Aorta (tissue), 5 donors: ENCODE measurements at regions not wholly inside any gene's neighbourhood (a gene's known extent, or its start where the extent isn't known, plus 50 kb on each side); places are given as distances from the start of the nearest gene placed in this dataset.
"Not testable (repeated sequence)": the region's sequence is repeated elsewhere in the genome, so short reads cannot be mapped to it uniquely, and the experiment has no call there.

Source experiments
- ATAC-seq: fragments of 200-7000 bp; cut with Tn5 transposase; one replicate; pipeline ENCODE4 v1.9.1; 2022; ENCODE audit warnings: moderate library complexity; ENCODE audit not compliant: low FRiP score
- DNase-seq, 2 donors: peaks; one replicate each; pipeline ENCODE4 v3.0.0-alpha.2; 2020
- H3K27ac ChIP-seq, 2 donors: one replicate each; pipeline ENCODE4 v1.5.1; 2013; ENCODE audit warnings: low read length in 2 of 2, mild to moderate bottlenecking in 2 of 2, moderate library complexity in 2 of 2, control low read depth in 1 of 2, inconsistent platforms in 1 of 2, low read depth in 1 of 2
- H3K27me3 ChIP-seq, 2 donors: one replicate each; pipeline ENCODE4 v1.6.1; 2013; ENCODE audit warnings: control low read depth in 1 of 2, low read length in 1 of 2, mild to moderate bottlenecking in 1 of 2, moderate library complexity in 1 of 2; ENCODE audit not compliant: insufficient read depth in 2 of 2, control insufficient read depth in 1 of 2
- H3K36me3 ChIP-seq, 2 donors: one replicate each; pipeline ENCODE4 v1.6.1; 2013; ENCODE audit warnings: control low read depth in 1 of 2, low read length in 1 of 2, mild to moderate bottlenecking in 1 of 2; ENCODE audit not compliant: insufficient read depth in 2 of 2, control insufficient read depth in 1 of 2
- H3K4me1 ChIP-seq, 2 donors: one replicate each; pipeline ENCODE4 v1.6.1; 2013; ENCODE audit warnings: low read length in 2 of 2, control low read depth in 1 of 2, mild to moderate bottlenecking in 1 of 2, moderate library complexity in 1 of 2; ENCODE audit not compliant: insufficient read depth in 2 of 2, control insufficient read depth in 1 of 2
- H3K4me3 ChIP-seq, 2 donors: one replicate each; pipeline ENCODE4 v1.5.1; 2013; ENCODE audit warnings: low read length in 2 of 2, control low read depth in 1 of 2, mild to moderate bottlenecking in 1 of 2
- H3K9me3 ChIP-seq: one replicate; pipeline ENCODE4 v1.6.1; 2013; ENCODE audit warnings: mild to moderate bottlenecking, low read length; ENCODE audit not compliant: control insufficient read depth
- WGBS, 2 donors: extraction: QIAGEN DNeasy Blood & Tissue Kit; methylation state at CpG; one replicate each; pipeline ENCODE4 v1.1.7; 2013; 5-methylcytosine and 5-hydroxymethylcytosine counted together
- intact Hi-C, 2 donors: fragments of 100-400 bp; cut with DNase I; formaldehyde crosslinking; loops; one replicate each; pipeline versions ENCODE4 v1.14.2 to v1.15.0; 2022
- donor health status: healthy with polysubstance abuse.
- donor health status: Bipolar disorder and iron deficiency.
- donor health status: DM: no; HTN: no; CAD: no.
- donor health status: DM: no; HTN: no; CAD: no.
- donor health status: DM: yes; HTN: yes; CAD: no.

GRCh38 chr21:19523746-19524145, 1120.2 kb upstream of the TMPRSS15 start:
- Histone ChIP-seq H3K27ac (no peak overlapping the region), H3K36me3 (no peaks in the 10 kb centered on the region), H3K27me3 (no peaks in the 10 kb centered on the region), H3K9me3 (no peaks in the 10 kb centered on the region), H3K4me1 (no peaks in the 10 kb centered on the region), H3K4me3 (no peak overlapping the region)
- WGBS, 2 donors, result 46 to 49% methylated on average over 2 of the region's 2 CpGs
- intact Hi-C loops, result no loop called here
- DNase-seq (no peak), ATAC-seq (no peak)

DNA sequence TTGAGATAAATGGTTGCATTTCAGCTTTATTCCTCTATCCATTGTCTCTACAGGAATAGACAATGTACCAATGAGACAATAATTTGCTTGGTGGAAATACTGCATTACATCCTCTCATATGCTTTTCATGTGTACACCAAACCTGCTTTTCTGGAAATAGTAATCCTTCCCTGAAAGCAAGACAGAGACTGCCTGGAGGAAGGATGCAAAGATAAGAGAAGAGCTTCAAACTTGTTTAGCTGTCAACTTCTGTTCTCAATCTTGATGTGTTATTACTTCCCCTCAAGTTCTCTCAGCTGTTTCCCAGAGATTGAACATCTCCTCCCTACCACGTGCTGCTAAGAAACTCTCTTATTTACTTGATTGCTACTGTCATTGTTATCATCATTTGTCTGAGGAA, 1125.4 kb upstream of the TMPRSS15 start:
- H3K4me3 ChIP-seq, result no peak overlapping the region

DNA sequence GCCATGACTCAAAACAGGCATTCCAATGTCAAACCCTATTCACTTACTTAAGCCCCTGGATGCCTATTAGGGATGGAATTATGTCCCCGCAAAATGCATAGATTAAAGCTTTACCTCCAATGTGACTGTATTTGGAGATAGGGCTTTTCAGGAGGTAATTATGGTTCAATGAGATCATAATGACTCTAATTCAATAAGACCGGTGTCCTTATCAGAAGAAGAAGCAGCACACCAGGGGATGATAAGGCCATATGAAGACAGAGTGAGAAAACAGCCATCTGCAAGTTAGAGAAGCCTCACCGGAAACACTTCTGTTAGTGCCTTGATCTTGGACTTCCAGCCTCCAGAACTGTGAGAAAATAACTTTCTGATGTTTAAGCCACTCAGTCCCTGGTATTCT, 1131.8 kb upstream of the TMPRSS15 start:
- Histone ChIP-seq H3K27ac (no peak overlapping the region), H3K4me1 (no peaks in the 10 kb centered on the region), H3K4me3 (no peak overlapping the region), H3K27me3 (no peaks in the 10 kb centered on the region), H3K36me3 (no peaks in the 10 kb centered on the region), H3K9me3 (no peaks in the 10 kb centered on the region)
- DNase-seq, result no peak
- WGBS, 2 donors, result 79 to 91% methylated on average over 3 of the region's 3 CpGs
- no peak for ATAC-seq
- intact Hi-C loops, result no loop called here

More for the DNA sequence above, 1125.4 kb upstream of the TMPRSS15 start:
- H3K27me3 ChIP-seq, result no peaks in the 10 kb centered on the region
- intact Hi-C loops, result no loop called here
- no peaks in the 10 kb centered on the region for H3K9me3 ChIP-seq
- 53 to 67% methylated on average over 1 of the region's 1 CpG for WGBS, 2 donors
- no peaks in the 10 kb centered on the region for H3K36me3 ChIP-seq
- H3K27ac ChIP-seq, result no peak overlapping the region
- ATAC-seq (no peak), DNase-seq (no peak)
- H3K4me1 ChIP-seq, result no peaks in the 10 kb centered on the region

- Histone ChIP-seq H3K27me3 (no peaks in the 10 kb centered on the region), H3K27ac (no peak overlapping the region), H3K4me3 (no peak overlapping the region), H3K9me3 (no peaks in the 10 kb centered on the region), H3K36me3 (no peaks in the 10 kb centered on the region), H3K4me1 (no peaks in the 10 kb centered on the region)
- 63 to 86% methylated on average over 2 of the region's 2 CpGs for WGBS, 2 donors
- intact Hi-C loops, result no loop called here
- ATAC-seq (no peak), DNase-seq (no peak)
Observed at GRCh38 chr21:19537116-19537515, 1133.5 kb upstream of the TMPRSS15 start.

GRCh38 chr21:19540287-19540686, 1136.7 kb upstream of the TMPRSS15 start:
- no peak for ATAC-seq
- WGBS, 2 donors, result 70 to 78% methylated on average over 2 of the region's 2 CpGs
- DNase-seq, result no peak

GRCh38 chr21:19541602-19542001, 1138.0 kb upstream of the TMPRSS15 start:
- no peaks in the 10 kb centered on the region for H3K36me3 ChIP-seq
- no peaks in the 10 kb centered on the region for H3K4me1 ChIP-seq
- intact Hi-C loops, result no loop called here
- H3K4me3 ChIP-seq, result no peak overlapping the region
- H3K27me3 ChIP-seq, result no peaks in the 10 kb centered on the region
- H3K27ac ChIP-seq, result no peak overlapping the region
- no peaks in the 10 kb centered on the region for H3K9me3 ChIP-seq
- 42 to 46% methylated on average over 2 of the region's 2 CpGs for WGBS, 2 donors
- DNase-seq (no peak), ATAC-seq (no peak)

More at GRCh38 chr21:19540287-19540686, 1136.7 kb upstream of the TMPRSS15 start:
- Histone ChIP-seq H3K27ac (no peak overlapping the region), H3K9me3 (no peaks in the 10 kb centered on the region), H3K36me3 (no peaks in the 10 kb centered on the region), H3K4me1 (no peaks in the 10 kb centered on the region), H3K4me3 (no peak overlapping the region), H3K27me3 (no peaks in the 10 kb centered on the region)
- intact Hi-C loops, result no loop called here

- DNase-seq, ATAC-seq, H3K27ac ChIP-seq, intact Hi-C loops, H3K4me1 ChIP-seq, H3K9me3 ChIP-seq, H3K27me3 ChIP-seq, H3K36me3 ChIP-seq, H3K4me3 ChIP-seq: not testable (repeated sequence)
- WGBS, 2 donors, result 36 to 39% methylated on average over 4 of the region's 4 CpGs
Observed at GRCh38 chr21:19544493-19544892, 1140.9 kb upstream of the TMPRSS15 start.

GRCh38 chr21:19547951-19548840, 1144.6 kb upstream of the TMPRSS15 start:
- intact Hi-C loops, result no loop called here
- WGBS, 2 donors, result 82 to 91% methylated on average over 7 of the region's 7 CpGs

GRCh38 chr21:19553919-19554615, 1150.5 kb upstream of the TMPRSS15 start:
- Histone ChIP-seq H3K4me3 (no peak overlapping the region), H3K36me3 (no peaks in the 10 kb centered on the region), H3K4me1 (no peaks in the 10 kb centered on the region), H3K27me3 (no peaks in the 10 kb centered on the region), H3K27ac (no peak overlapping the region), H3K9me3 (no peaks in the 10 kb centered on the region)
- ATAC-seq (no peak), DNase-seq (no peak)
- intact Hi-C loops, result no loop called here
- 15 to 30% methylated on average over 2 of the region's 2 CpGs for WGBS, 2 donors

More at GRCh38 chr21:19547951-19548840, 1144.6 kb upstream of the TMPRSS15 start:
- H3K27ac ChIP-seq, result no peak overlapping the region
- no peak overlapping the region for H3K4me3 ChIP-seq
- H3K27me3 ChIP-seq, result no peaks in the 10 kb centered on the region
- ATAC-seq (no peak), DNase-seq (no peak)
- no peaks in the 10 kb centered on the region for H3K9me3 ChIP-seq
- H3K4me1 ChIP-seq, result no peaks in the 10 kb centered on the region
- H3K36me3 ChIP-seq, result no peaks in the 10 kb centered on the region
